Mesenchymal stem cell (in vitro differentiated cells and primary cell): ENCODE measurements at regions not wholly inside any gene's neighbourhood (a gene's known extent, or its start where the extent isn't known, plus 50 kb on each side); places are given as distances from the start of the nearest gene placed in this dataset.

ENCODE experiments used
- DNase-seq: peaks from one replicate; pipeline ENCODE4 v3.0.0-alpha.2; 2013
- H2AFZ ChIP-seq: one replicate; pipeline ENCODE4 v1.6.1; 2013; ENCODE audit warnings: low read depth, mild to moderate bottlenecking, control low read depth, inconsistent platforms, low read length, moderate library complexity
- H2AK5ac ChIP-seq: 2 replicates; pipeline ENCODE4 v1.6.1; 2013; ENCODE audit warnings: low read length, moderate library complexity, mild to moderate bottlenecking, inconsistent platforms; ENCODE audit not compliant: severe bottlenecking
- H2BK120ac ChIP-seq: one replicate; pipeline ENCODE4 v1.6.1; 2013; ENCODE audit warnings: low read depth, mild to moderate bottlenecking, inconsistent platforms, low read length, moderate library complexity
- H2BK12ac ChIP-seq, 2 experiments: one replicate each; pipeline ENCODE4 v1.6.1; 2013; ENCODE audit warnings: inconsistent platforms in 2 of 2, low read length in 2 of 2, mild to moderate bottlenecking in 2 of 2, moderate library complexity in 2 of 2, control low read depth in 1 of 2
- H2BK15ac ChIP-seq: one replicate; pipeline ENCODE4 v1.6.1; 2013; ENCODE audit warnings: mild to moderate bottlenecking, low read depth, inconsistent platforms; ENCODE audit not compliant: poor library complexity, severe bottlenecking
- H2BK5ac ChIP-seq: 2 replicates; pipeline ENCODE4 v1.6.1; 2013; ENCODE audit warnings: low read depth, mild to moderate bottlenecking, low read length, control low read depth, inconsistent platforms; ENCODE audit not compliant: poor library complexity, severe bottlenecking
- H3K14ac ChIP-seq, 2 experiments: one replicate each; pipeline ENCODE4 v1.6.1; 2013; ENCODE audit warnings: inconsistent platforms in 2 of 2, low read length in 2 of 2, control low read depth in 1 of 2, mild to moderate bottlenecking in 1 of 2, moderate library complexity in 1 of 2
- H3K18ac ChIP-seq, 2 experiments: one replicate each; pipeline ENCODE4 v1.6.1; 2013; ENCODE audit warnings: inconsistent platforms in 2 of 2, low read length in 2 of 2, control low read depth in 1 of 2, low read depth in 1 of 2, mild to moderate bottlenecking in 1 of 2
- H3K23ac ChIP-seq, 2 experiments: one replicate each; pipeline ENCODE4 v1.6.1; 2013; ENCODE audit warnings: inconsistent platforms in 2 of 2, low read length in 2 of 2, mild to moderate bottlenecking in 2 of 2, moderate library complexity in 2 of 2, control low read depth in 1 of 2
- H3K27ac ChIP-seq: 2 replicates; pipeline ENCODE4 v1.5.1; 2013; ENCODE audit warnings: mild to moderate bottlenecking, moderate library complexity, low read length, control low read depth, inconsistent platforms; ENCODE audit not compliant: poor library complexity, severe bottlenecking
- H3K27me3 ChIP-seq, 2 experiments: 2 replicates each; pipeline versions ENCODE4 v1.6.1 to v1.7.0; 2013; ENCODE audit warnings: low read length in 2 of 2, mild to moderate bottlenecking in 2 of 2, moderate library complexity in 2 of 2, control low read depth in 1 of 2, inconsistent platforms in 1 of 2; ENCODE audit not compliant: control insufficient read depth in 1 of 2, insufficient read depth in 1 of 2
- H3K36me3 ChIP-seq, 2 experiments: 2 replicates each; pipeline versions ENCODE4 v1.6.1 to v1.7.0; 2013; ENCODE audit warnings: low read length in 2 of 2, control low read depth in 1 of 2, inconsistent platforms in 1 of 2, low read depth in 1 of 2, mild to moderate bottlenecking in 1 of 2; ENCODE audit not compliant: insufficient read depth in 2 of 2, control insufficient read depth in 1 of 2
- H3K4ac ChIP-seq, 2 experiments: one replicate each; pipeline ENCODE4 v1.6.1; 2013; ENCODE audit warnings: inconsistent platforms in 2 of 2, low read length in 2 of 2, mild to moderate bottlenecking in 2 of 2, moderate library complexity in 2 of 2, control low read depth in 1 of 2, low read depth in 1 of 2
- H3K4me1 ChIP-seq: 2 replicates; pipeline ENCODE4 v1.6.1; 2013; ENCODE audit warnings: low read depth, low read length, control low read depth; ENCODE audit not compliant: control insufficient read depth, insufficient read depth
- H3K4me2 ChIP-seq: 2 replicates; pipeline ENCODE4 v1.6.1; 2013; ENCODE audit warnings: low read length, mild to moderate bottlenecking, inconsistent platforms; ENCODE audit not compliant: poor library complexity, severe bottlenecking
- H3K4me3 ChIP-seq, 2 experiments: 2 replicates each; pipeline versions ENCODE4 v1.5.1 to v1.7.0; 2013; ENCODE audit warnings: low read length in 2 of 2, mild to moderate bottlenecking in 2 of 2, control low read depth in 1 of 2, low read depth in 1 of 2; ENCODE audit not compliant: insufficient read depth in 1 of 2
- H3K79me1 ChIP-seq: replicated peaks from 2 replicates; pipeline ENCODE4 v1.6.1; 2013; ENCODE audit warnings: mild to moderate bottlenecking, control low read depth, low read length, inconsistent platforms; ENCODE audit not compliant: poor library complexity, severe bottlenecking
- H3K9ac ChIP-seq: 2 replicates; pipeline ENCODE4 v1.7.0; 2013; ENCODE audit warnings: mild to moderate bottlenecking, low read length, moderate library complexity
- H3K9me3 ChIP-seq: 2 replicates; pipeline ENCODE4 v1.7.0; 2013; ENCODE audit warnings: mild to moderate bottlenecking, low read length; ENCODE audit not compliant: control insufficient read depth
- H4K8ac ChIP-seq: one replicate; pipeline ENCODE4 v1.6.1; 2013; ENCODE audit warnings: inconsistent platforms, mild to moderate bottlenecking, low read length, moderate library complexity
- H4K91ac ChIP-seq: one replicate; pipeline ENCODE4 v1.6.1; 2013; ENCODE audit warnings: mild to moderate bottlenecking, low read length, inconsistent platforms
- WGBS: methylation state at CpG from one replicate; pipeline ENCODE4 v1.1.7; 2013; ENCODE audit warnings: mixed read lengths; 5-methylcytosine and 5-hydroxymethylcytosine counted together

GRCh38 chr13:44746690-44747089, 170.6 kb upstream of the TSC22D1 start:
- H3K18ac ChIP-seq, result no peak overlapping the region
- H3K36me3 ChIP-seq, result no peaks in the 10 kb centered on the region
- 89% methylated on average over 5 of the region's 5 CpGs for WGBS
- H4K91ac ChIP-seq, result no peak overlapping the region
- no peak overlapping the region for H3K4ac ChIP-seq
- H3K4me3 ChIP-seq, result no peak overlapping the region
- H3K27me3 ChIP-seq, result no peaks in the 10 kb centered on the region
- H4K8ac ChIP-seq, result no peak overlapping the region
- no peak overlapping the region for H2AFZ ChIP-seq
- no peak overlapping the region for H2BK120ac ChIP-seq
- no peak overlapping the region for H2BK5ac ChIP-seq
- H3K4me1 ChIP-seq, result no peaks in the 10 kb centered on the region
- no peak overlapping the region for H2AK5ac ChIP-seq
- H3K27ac ChIP-seq, result no peak overlapping the region
- H2BK15ac ChIP-seq, result no peak overlapping the region
- DNase-seq, result no peak
- H3K14ac ChIP-seq, result no peak overlapping the region
- H3K79me1 ChIP-seq, result no peaks in the 10 kb centered on the region
- no peak overlapping the region for H3K9ac ChIP-seq
- H3K9me3 ChIP-seq, result peaks cover 11% of the 10 kb centered on the region
- no peak overlapping the region for H3K23ac ChIP-seq
- no peak overlapping the region for H3K4me2 ChIP-seq
- H2BK12ac ChIP-seq, result no peak overlapping the region

- H2BK12ac ChIP-seq, result no peak overlapping the region
- H3K9ac ChIP-seq, result no peak overlapping the region
- H4K8ac ChIP-seq, result no peak overlapping the region
- 91% methylated on average over 10 of the region's 10 CpGs for WGBS
- no peak overlapping the region for H2AFZ ChIP-seq
- no peak overlapping the region for H3K23ac ChIP-seq
- no peaks in the 10 kb centered on the region for H3K4me1 ChIP-seq
- no peaks in the 10 kb centered on the region for H3K36me3 ChIP-seq
- H4K91ac ChIP-seq, result no peak overlapping the region
- no peak overlapping the region for H3K4me3 ChIP-seq
- H3K14ac ChIP-seq, result no peak overlapping the region
- no peak overlapping the region for H3K18ac ChIP-seq
- H3K27me3 ChIP-seq, result no peaks in the 10 kb centered on the region
- H3K9me3 ChIP-seq, result peaks cover 11% of the 10 kb centered on the region
- H3K4me2 ChIP-seq, result no peak overlapping the region
- H2BK120ac ChIP-seq, result no peak overlapping the region
- H2AK5ac ChIP-seq, result no peak overlapping the region
- H3K4ac ChIP-seq, result no peak overlapping the region
- H3K27ac ChIP-seq, result no peak overlapping the region
- no peaks in the 10 kb centered on the region for H3K79me1 ChIP-seq
- H2BK15ac ChIP-seq, result no peak overlapping the region
- H2BK5ac ChIP-seq, result no peak overlapping the region
- DNase-seq, result no peak
These were observed 168.9 kb upstream of the TSC22D1 start for GRCh38 chr13:44744880-44745633.

GRCh38 chr13:44739539-44739938, 163.4 kb upstream of the TSC22D1 start:
- no peak overlapping the region for H2AK5ac ChIP-seq
- peak overlapping the region; percentile 17 for H3K9ac ChIP-seq
- DNase-seq, result peak; percentile 81
- H3K4ac ChIP-seq, result no peak overlapping the region
- H3K14ac ChIP-seq, result no peak overlapping the region
- no peak overlapping the region for H2BK5ac ChIP-seq
- H2BK15ac ChIP-seq, result no peak overlapping the region
- H3K27me3 ChIP-seq, result no peaks in the 10 kb centered on the region
- peaks cover 2% of the 10 kb centered on the region for H3K4me1 ChIP-seq
- H3K18ac ChIP-seq, result no peak overlapping the region
- H4K8ac ChIP-seq, result no peak overlapping the region
- 38% methylated on average over 1 of the region's 7 CpGs for WGBS
- H3K4me2 ChIP-seq, result no peak overlapping the region
- no peak overlapping the region for H2BK120ac ChIP-seq
- no peaks in the 10 kb centered on the region for H3K36me3 ChIP-seq
- H2BK12ac ChIP-seq, result no peak overlapping the region
- no peak overlapping the region for H3K23ac ChIP-seq
- H3K79me1 ChIP-seq, result no peaks in the 10 kb centered on the region
- H4K91ac ChIP-seq, result no peak overlapping the region
- H3K9me3 ChIP-seq, result peaks cover 10% of the 10 kb centered on the region
- no peak overlapping the region for H3K27ac ChIP-seq
- no peak overlapping the region for H2AFZ ChIP-seq
- H3K4me3 ChIP-seq, result peak overlapping the region in 1 of 2 experiments; percentile 18

GRCh38 chr13:44739120-44739519, 163.0 kb upstream of the TSC22D1 start:
- peak overlapping the region; percentile 17 for H3K9ac ChIP-seq
- H2BK12ac ChIP-seq, result peak overlapping the region in 1 of 2 experiments; percentile 32
- DNase-seq, result no peak
- 47% methylated on average over 3 of the region's 4 CpGs for WGBS
- H2BK15ac ChIP-seq, result no peak overlapping the region
- H3K4me3 ChIP-seq, result peak overlapping the region in 1 of 2 experiments; percentile 18
- H4K91ac ChIP-seq, result no peak overlapping the region
- peak overlapping the region in 1 of 2 experiments; percentile 4 for H3K18ac ChIP-seq
- no peak overlapping the region for H3K4me2 ChIP-seq
- peak overlapping the region in 1 of 2 experiments; percentile 82 for H3K4ac ChIP-seq
- no peak overlapping the region for H2AFZ ChIP-seq
- no peak overlapping the region for H2BK120ac ChIP-seq
- no peak overlapping the region for H3K23ac ChIP-seq
- no peak overlapping the region for H2AK5ac ChIP-seq
- peaks cover 6% of the 10 kb centered on the region for H3K4me1 ChIP-seq
- no peaks in the 10 kb centered on the region for H3K27me3 ChIP-seq
- peak overlapping the region; percentile 17 for H4K8ac ChIP-seq
- H3K27ac ChIP-seq, result no peak overlapping the region
- no peaks in the 10 kb centered on the region for H3K36me3 ChIP-seq
- no peaks in the 10 kb centered on the region for H3K79me1 ChIP-seq
- H3K14ac ChIP-seq, result no peak overlapping the region
- peaks cover 5% of the 10 kb centered on the region for H3K9me3 ChIP-seq
- no peak overlapping the region for H2BK5ac ChIP-seq
